ENCODE measurements at regions not wholly inside any gene's neighbourhood (a gene's known extent, or its start where the extent isn't known, plus 50 kb on each side); places are given as distances from the start of the nearest gene placed in this dataset.
"Not testable (repeated sequence)": the region's sequence is repeated elsewhere in the genome, so short reads cannot be mapped to it uniquely, and the experiment has no call there.

DNA sequence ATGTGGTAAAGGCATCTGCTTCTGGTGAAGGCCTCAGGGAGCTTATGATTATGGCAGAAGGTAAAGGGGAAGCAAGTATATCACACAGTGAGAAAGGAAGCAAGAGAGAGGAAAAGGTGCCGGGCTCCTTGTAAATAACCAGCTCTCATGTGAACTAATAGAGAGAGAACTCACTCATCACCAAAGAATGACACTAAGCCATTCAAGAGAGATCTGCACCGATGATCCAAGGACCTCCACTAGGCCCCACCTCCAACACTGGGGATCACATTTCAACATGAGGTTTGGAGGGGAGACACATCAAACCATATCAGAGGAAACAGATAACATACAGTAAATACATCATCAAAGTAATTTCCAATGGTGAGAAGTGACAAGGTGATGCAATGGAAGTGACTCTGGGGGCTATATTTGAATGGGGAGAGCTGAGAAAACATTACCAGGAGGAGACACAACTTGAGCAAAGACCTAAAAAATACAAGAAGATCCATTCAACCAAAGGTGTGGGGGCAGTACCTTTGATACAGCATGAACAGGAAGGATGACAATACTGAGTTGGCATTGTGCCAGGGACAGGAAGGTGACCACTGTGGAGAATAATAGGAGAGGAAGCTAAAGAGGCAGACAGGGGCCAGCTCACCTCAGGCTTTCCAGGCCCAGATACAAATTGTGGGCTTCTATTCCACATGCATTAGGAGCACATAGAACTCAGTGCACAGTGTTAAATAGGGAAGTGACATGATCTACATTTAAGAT lies 134.4 kb upstream of the GRIP1 start:
- Histone ChIP-seq H3K4me3 (ENCODE audit: low read length) (no peak overlapping the region), H3K9me3 (ENCODE audit: low read length) (no peaks in the 10 kb centered on the region), H3K27me3 (ENCODE audit: insufficient read depth, low read length, poor library complexity, severe bottlenecking) (no peaks in the 10 kb centered on the region), H3K36me3 (ENCODE audit: insufficient read depth, low read length) (no peaks in the 10 kb centered on the region), H3K4me1 (ENCODE audit: insufficient read depth, low read length) (peaks cover 5% of the 10 kb centered on the region), H3K27ac (ENCODE audit: low read depth, low read length) (no peak overlapping the region)
- no peak for DNase-seq
- peaks cover 0 to 3% of the 10 kb centered on the region in 2 donors for H3K27me3 Mint-ChIP-seq
- ChIA-PET POLR2A (no interaction called here), CTCF (no interaction called here)
- peak overlapping the region in 2 of 8 donors; percentile 7 to 9 for H3K27ac Mint-ChIP-seq
- peaks cover 0 to 3% (median 0%) of the 10 kb centered on the region in 3 donors for H3K36me3 Mint-ChIP-seq
- no peaks in the 10 kb centered on the region for H3K9me3 Mint-ChIP-seq
- peaks cover 8 to 10% (median 9%) of the 10 kb centered on the region in 3 donors for H3K4me1 Mint-ChIP-seq
- H3K4me3 Mint-ChIP-seq, result no peak overlapping the region

DNA sequence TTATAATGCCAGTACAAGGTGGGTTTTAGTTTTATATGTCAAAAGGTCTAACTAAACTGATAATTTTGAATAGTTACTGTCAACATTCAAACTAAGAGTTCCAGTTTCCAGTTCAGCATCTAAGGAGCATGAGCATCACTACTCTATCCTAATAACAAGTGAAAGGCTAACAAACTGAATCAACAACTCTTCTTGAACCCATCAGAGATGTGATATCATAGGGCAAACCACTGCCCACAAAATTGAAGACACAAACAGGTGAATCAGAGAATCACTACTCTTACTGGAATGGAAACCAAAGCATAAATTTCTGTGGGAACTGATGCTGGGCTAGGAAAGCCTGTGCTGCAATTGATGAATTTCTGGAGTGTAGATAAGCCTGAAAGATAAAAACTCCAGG lies 140.7 kb upstream of the GRIP1 start:
- H3K27me3 Mint-ChIP-seq, result no peaks in the 10 kb centered on the region
- DNase-seq, result no peak
- Histone ChIP-seq H3K4me1 (ENCODE audit: insufficient read depth, low read length) (no peaks in the 10 kb centered on the region), H3K9me3 (ENCODE audit: low read length) (no peaks in the 10 kb centered on the region), H3K27me3 (ENCODE audit: insufficient read depth, low read length, poor library complexity, severe bottlenecking) (no peaks in the 10 kb centered on the region), H3K36me3 (ENCODE audit: insufficient read depth, low read length) (no peaks in the 10 kb centered on the region), H3K27ac (ENCODE audit: low read depth, low read length) (no peak overlapping the region), H3K4me3 (ENCODE audit: low read length) (no peak overlapping the region)
- ChIA-PET POLR2A (no interaction called here), CTCF (no interaction called here)
- H3K4me3 Mint-ChIP-seq, result no peak overlapping the region
- no peak overlapping the region for H3K27ac Mint-ChIP-seq
- H3K4me1 Mint-ChIP-seq, result no peaks in the 10 kb centered on the region
- no peaks in the 10 kb centered on the region for H3K9me3 Mint-ChIP-seq
- peaks cover 0 to 3% (median 0%) of the 10 kb centered on the region in 3 donors for H3K36me3 Mint-ChIP-seq

DNA sequence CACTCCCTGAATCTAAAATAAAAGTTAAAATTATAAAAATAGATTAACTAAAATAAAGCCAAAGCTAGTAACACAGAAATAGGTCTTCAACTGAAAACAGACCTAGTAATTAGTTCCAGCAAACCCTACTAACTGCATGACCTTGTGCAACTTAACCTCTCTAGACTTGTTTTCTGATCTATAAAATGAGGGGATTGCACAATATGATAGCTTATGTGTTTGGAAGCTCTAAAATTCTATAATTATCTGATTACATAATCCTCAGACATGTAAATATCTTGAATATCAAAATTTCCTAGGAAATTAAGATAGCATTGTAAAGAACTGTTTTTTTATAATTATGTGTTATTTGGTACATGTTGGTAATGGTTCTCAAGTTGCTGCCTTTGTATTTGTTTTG lies 144.1 kb upstream of the GRIP1 start:
- DNase-seq, result no peak
- no peaks in the 10 kb centered on the region for H3K9me3 ChIP-seq (ENCODE audit: low read length)
- ChIA-PET POLR2A (no interaction called here), CTCF (no interaction called here)
- H3K27me3 Mint-ChIP-seq, result no peaks in the 10 kb centered on the region
- H3K9me3 Mint-ChIP-seq, result no peaks in the 10 kb centered on the region
- no peaks in the 10 kb centered on the region for H3K27me3 ChIP-seq (ENCODE audit: insufficient read depth, low read length, poor library complexity, severe bottlenecking)
- no peak overlapping the region for H3K4me3 Mint-ChIP-seq
- no peak overlapping the region for H3K4me3 ChIP-seq (ENCODE audit: low read length)
- no peaks in the 10 kb centered on the region for H3K4me1 ChIP-seq (ENCODE audit: insufficient read depth, low read length)
- H3K36me3 Mint-ChIP-seq, result peaks cover 0 to 3% (median 0%) of the 10 kb centered on the region in 3 donors
- H3K36me3 ChIP-seq (ENCODE audit: insufficient read depth, low read length), result no peaks in the 10 kb centered on the region
- no peak overlapping the region for H3K27ac ChIP-seq (ENCODE audit: low read depth, low read length)
- H3K4me1 Mint-ChIP-seq, result peaks cover 0 to 4% (median 4%) of the 10 kb centered on the region in 3 donors
- H3K27ac Mint-ChIP-seq, result no peak overlapping the region

DNA sequence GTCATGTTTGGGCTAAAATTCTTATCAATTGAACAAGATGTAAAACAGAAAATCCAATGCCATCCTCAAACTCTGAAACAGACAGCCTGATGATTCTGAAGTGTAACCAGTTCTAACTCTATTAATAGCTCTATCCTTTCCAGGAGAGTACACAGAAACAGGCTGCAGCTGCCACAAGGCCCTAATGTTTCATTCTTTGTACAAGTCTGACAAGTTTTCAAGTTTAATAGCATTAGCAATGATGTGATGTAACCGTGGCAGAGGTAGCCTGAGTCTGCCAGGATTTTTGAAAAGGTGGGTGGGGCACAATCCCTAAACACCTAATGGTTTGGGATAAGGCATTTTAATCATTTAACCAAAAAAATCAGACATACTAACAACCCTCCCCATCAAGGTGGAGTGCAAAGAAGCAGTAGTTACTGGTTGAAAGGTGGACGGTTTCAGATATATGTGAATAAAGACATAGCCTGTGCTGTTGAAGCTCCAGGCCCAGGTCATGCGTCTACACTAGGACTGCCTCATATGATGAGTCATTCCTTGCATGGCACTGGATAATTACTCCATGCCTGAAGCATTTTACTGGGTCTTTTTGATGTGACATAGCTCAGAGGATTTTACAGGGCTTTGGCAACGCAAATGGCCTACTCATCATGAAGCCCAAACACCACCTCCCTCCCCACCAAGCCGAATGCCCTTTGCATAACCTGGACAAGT lies 145.1 kb upstream of the GRIP1 start:
- no peaks in the 10 kb centered on the region for H3K27me3 Mint-ChIP-seq
- Histone ChIP-seq H3K27ac (ENCODE audit: low read depth, low read length) (no peak overlapping the region), H3K9me3 (ENCODE audit: low read length) (no peaks in the 10 kb centered on the region), H3K4me1 (ENCODE audit: insufficient read depth, low read length) (peaks cover 5% of the 10 kb centered on the region), H3K27me3 (ENCODE audit: insufficient read depth, low read length, poor library complexity, severe bottlenecking) (no peaks in the 10 kb centered on the region), H3K4me3 (ENCODE audit: low read length) (no peak overlapping the region), H3K36me3 (ENCODE audit: insufficient read depth, low read length) (no peaks in the 10 kb centered on the region)
- H3K36me3 Mint-ChIP-seq, result peaks cover 0 to 3% (median 0%) of the 10 kb centered on the region in 3 donors
- no peak overlapping the region for H3K4me3 Mint-ChIP-seq
- ChIA-PET POLR2A (no interaction called here), CTCF (no interaction called here)
- no peaks in the 10 kb centered on the region for H3K9me3 Mint-ChIP-seq
- H3K4me1 Mint-ChIP-seq, result peaks cover 7 to 13% (median 12%) of the 10 kb centered on the region in 3 donors
- DNase-seq, result no peak
- no peak overlapping the region for H3K27ac Mint-ChIP-seq

DNA sequence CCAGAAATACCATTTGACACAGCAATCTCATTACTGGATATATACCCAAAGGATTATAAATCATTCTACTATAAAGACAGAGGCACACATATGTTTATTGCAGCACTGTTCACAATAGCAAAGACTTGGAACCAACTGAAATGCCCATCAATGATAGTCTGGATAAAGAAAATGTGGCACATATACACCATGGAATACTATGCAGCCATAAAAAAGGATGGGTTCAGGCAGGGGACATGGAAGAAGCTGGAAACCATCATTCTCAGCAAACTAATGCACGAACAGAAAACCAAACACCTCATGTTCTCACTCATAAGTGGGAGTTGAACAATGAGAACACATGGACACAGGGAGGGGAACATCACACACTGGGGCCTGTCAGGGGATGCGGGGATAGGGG lies 147.0 kb upstream of the GRIP1 start:
- POLR2A ChIA-PET, H3K27ac Mint-ChIP-seq, CTCF ChIA-PET: not testable (repeated sequence)

DNA sequence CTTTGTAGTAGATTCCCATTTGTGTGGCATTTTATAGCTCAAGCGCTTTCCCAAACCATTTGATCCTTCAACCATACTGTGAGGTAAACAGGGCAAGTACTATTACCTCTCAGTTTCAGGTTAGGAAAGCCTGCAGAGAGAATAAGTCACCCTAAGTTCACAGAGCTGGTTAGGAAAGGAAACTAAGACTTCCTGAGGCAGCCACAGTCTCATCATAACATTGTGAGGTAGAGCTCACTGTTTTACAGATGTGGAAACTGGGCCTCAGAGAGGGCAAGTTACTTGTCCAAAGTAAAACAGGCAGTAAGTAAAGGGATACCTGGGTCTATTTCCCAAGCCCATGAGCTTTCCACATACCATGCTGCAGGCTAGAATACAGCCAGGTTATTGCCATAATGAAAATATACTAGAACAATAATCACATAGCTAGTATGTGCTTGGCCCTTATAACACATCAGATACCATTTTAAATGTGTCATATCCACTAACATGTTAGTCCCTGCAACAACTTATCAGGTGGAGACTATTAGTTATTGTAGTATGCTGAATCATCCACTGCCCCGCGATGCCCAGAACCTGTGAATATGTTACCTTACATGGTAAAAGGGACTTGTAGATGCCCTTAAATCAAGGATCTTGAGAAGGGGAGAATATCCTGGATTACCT lies 150.9 kb upstream of the GRIP1 start:
- H3K4me1 Mint-ChIP-seq, result peaks cover 28 to 31% (median 29%) of the 10 kb centered on the region in 3 donors

More for the DNA sequence above, 147.0 kb upstream of the GRIP1 start:
- not testable (repeated sequence) for H3K4me3 Mint-ChIP-seq; H3K27me3 ChIP-seq (ENCODE audit: insufficient read depth, low read length, poor library complexity, severe bottlenecking); H3K9me3 ChIP-seq (ENCODE audit: low read length); DNase-seq; H3K36me3 ChIP-seq (ENCODE audit: insufficient read depth, low read length); H3K27ac ChIP-seq (ENCODE audit: low read depth, low read length); H3K4me3 ChIP-seq (ENCODE audit: low read length); H3K27me3 Mint-ChIP-seq; H3K9me3 Mint-ChIP-seq; H3K36me3 Mint-ChIP-seq
- H3K4me1 ChIP-seq (ENCODE audit: insufficient read depth, low read length), result peaks cover 22% of the 10 kb centered on the region
- H3K4me1 Mint-ChIP-seq, result peaks cover 24 to 29% (median 28%) of the 10 kb centered on the region in 3 donors

DNA sequence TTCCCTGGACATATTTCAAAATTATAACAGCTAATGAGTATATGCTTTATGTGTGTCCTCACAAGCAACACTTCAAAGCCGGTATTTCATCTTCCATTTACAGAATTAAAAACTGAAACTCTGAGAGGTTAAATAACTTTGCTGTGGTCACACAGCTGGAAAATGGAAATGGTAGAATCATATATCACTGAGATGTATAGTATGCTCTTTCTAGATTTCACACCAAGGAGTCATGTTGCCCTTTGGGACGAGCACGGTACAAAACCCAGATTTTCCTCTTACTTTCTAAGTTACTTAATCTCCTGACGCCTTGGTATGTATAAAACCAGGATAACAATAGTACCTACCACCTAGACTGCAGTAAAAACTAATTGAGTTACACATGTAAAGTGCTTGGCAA lies 152.6 kb upstream of the GRIP1 start:
- Histone ChIP-seq H3K4me3 (ENCODE audit: low read length) (no peak overlapping the region), H3K27ac (ENCODE audit: low read depth, low read length) (no peak overlapping the region), H3K36me3 (ENCODE audit: insufficient read depth, low read length) (no peaks in the 10 kb centered on the region), H3K4me1 (ENCODE audit: insufficient read depth, low read length) (peaks cover 22% of the 10 kb centered on the region), H3K27me3 (ENCODE audit: insufficient read depth, low read length, poor library complexity, severe bottlenecking) (no peaks in the 10 kb centered on the region), H3K9me3 (ENCODE audit: low read length) (no peaks in the 10 kb centered on the region)
- no peak overlapping the region for H3K27ac Mint-ChIP-seq
- H3K36me3 Mint-ChIP-seq, result peaks cover 0 to 2% (median 0%) of the 10 kb centered on the region in 3 donors
- peaks cover 2 to 3% of the 10 kb centered on the region in 2 donors for H3K27me3 Mint-ChIP-seq
- no peak for DNase-seq
- H3K9me3 Mint-ChIP-seq, result no peaks in the 10 kb centered on the region
- no peak overlapping the region for H3K4me3 Mint-ChIP-seq
- peaks cover 28 to 31% (median 29%) of the 10 kb centered on the region in 3 donors for H3K4me1 Mint-ChIP-seq
- ChIA-PET CTCF (no interaction called here), POLR2A (no interaction called here)

More for the DNA sequence above, 150.9 kb upstream of the GRIP1 start:
- Histone ChIP-seq H3K9me3 (ENCODE audit: low read length) (no peaks in the 10 kb centered on the region), H3K36me3 (ENCODE audit: insufficient read depth, low read length) (no peaks in the 10 kb centered on the region), H3K4me1 (ENCODE audit: insufficient read depth, low read length) (peaks cover 22% of the 10 kb centered on the region), H3K4me3 (ENCODE audit: low read length) (peak overlapping the region; percentile 1), H3K27me3 (ENCODE audit: insufficient read depth, low read length, poor library complexity, severe bottlenecking) (no peaks in the 10 kb centered on the region), H3K27ac (ENCODE audit: low read depth, low read length) (no peak overlapping the region)
- CTCF ChIA-PET, result interaction anchor here (1.4 kb wide), 1 partner anchor 30 kb away, joined by 4 read pairs; no protein-coding TSS in a partner anchor
- Mint-ChIP-seq H3K4me3 (peak overlapping the region in 6 of 7 donors; percentile 3 to 71 (median 36)), H3K9me3 (no peaks in the 10 kb centered on the region), H3K36me3 (peaks cover 0 to 3% (median 2%) of the 10 kb centered on the region in 3 donors), H3K27ac (peak overlapping the region; percentile 40 to 96 (median 76)), H3K27me3 (peaks cover 2 to 3% of the 10 kb centered on the region in 2 donors)
- POLR2A ChIA-PET, result interaction anchor here (1.0 kb wide), 1 partner anchor 31 kb away, joined by 3 read pairs; no protein-coding TSS in a partner anchor
- DNase-seq, result peak in 2 of 5 donors; percentile 3 to 22

DNA sequence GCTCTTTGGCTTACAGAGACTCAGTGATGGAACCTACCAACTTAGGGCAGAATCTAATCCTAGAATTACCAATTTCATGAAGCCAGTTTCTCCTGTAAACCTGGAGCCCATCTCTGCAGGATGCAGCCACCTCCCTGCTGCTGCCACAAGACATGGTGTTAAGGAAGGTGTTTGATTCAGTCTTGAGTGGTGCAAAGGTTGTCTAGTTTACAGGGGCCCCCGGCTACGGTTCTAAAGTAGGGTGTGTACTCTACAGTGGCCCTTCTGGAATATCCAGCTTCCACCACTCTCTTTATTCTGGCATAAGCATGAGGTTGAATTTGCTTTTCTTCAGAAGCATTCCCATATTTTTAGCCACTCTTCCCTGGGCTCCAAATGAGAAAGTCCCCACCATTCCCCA lies 154.1 kb upstream of the GRIP1 start:
- peaks cover 22% of the 10 kb centered on the region for H3K4me1 ChIP-seq (ENCODE audit: insufficient read depth, low read length)
- peaks cover 0 to 3% (median 2%) of the 10 kb centered on the region in 3 donors for H3K36me3 Mint-ChIP-seq
- no peak overlapping the region for H3K27ac ChIP-seq (ENCODE audit: low read depth, low read length)
- H3K4me3 ChIP-seq (ENCODE audit: low read length), result no peak overlapping the region
- no peaks in the 10 kb centered on the region for H3K27me3 ChIP-seq (ENCODE audit: insufficient read depth, low read length, poor library complexity, severe bottlenecking)
- peaks cover 24 to 28% (median 27%) of the 10 kb centered on the region in 3 donors for H3K4me1 Mint-ChIP-seq
- no peak overlapping the region for H3K27ac Mint-ChIP-seq
- ChIA-PET CTCF (no interaction called here), POLR2A (no interaction called here)
- peaks cover 6 to 8% of the 10 kb centered on the region in 2 donors for H3K27me3 Mint-ChIP-seq
- no peak for DNase-seq
- no peaks in the 10 kb centered on the region for H3K9me3 ChIP-seq (ENCODE audit: low read length)
- H3K9me3 Mint-ChIP-seq, result no peaks in the 10 kb centered on the region
- H3K4me3 Mint-ChIP-seq, result no peak overlapping the region
- H3K36me3 ChIP-seq (ENCODE audit: insufficient read depth, low read length), result no peaks in the 10 kb centered on the region

Data from CD8-positive, alpha-beta memory T cell (primary cell).